K562 (cell line): ENCODE measurements at regions not wholly inside any gene's neighbourhood (a gene's known extent, or its start where the extent isn't known, plus 50 kb on each side); places are given as distances from the start of the nearest gene placed in this dataset.

ENCODE experiments used
- ATAC-seq: fragments of 200-7000 bp; cut with Tn5 transposase; 3 replicates; pipeline ENCODE4 v1.9.1; 2020; ENCODE audit warnings: moderate library complexity
- BruUV-seq: library from RNA; stranded (reverse); fragments of 400-500 nt; replicated peaks from 2 replicates; lab custom pipeline; 2021; lab: Mats Ljungman, UMichigan
- CTCF ChIA-PET: fragments of 300-600 bp; formaldehyde crosslinking; extraction: SDS; loops from one replicate; lab custom pipeline; 2021; ENCODE audit warnings: low intra/inter-chr PET ratio; lab: Yijun Ruan, JAX
- POLR2A ChIA-PET: fragments of 300-600, 350-650 bp; sonication (Branson Sonifier 250); formaldehyde crosslinking; extraction: SDS; loops from one replicate; lab custom pipeline; 2021; ENCODE audit warnings: antibody characterized with exemption, inconsistent platforms; lab: Yijun Ruan, JAX
- DNase-seq, 4 experiments: peaks; one replicate each; pipeline versions ENCODE4 v3.0.0 to v3.0.0-alpha.2; 2011 to 2018; ENCODE audit warnings: low spot score in 3 of 4, mixed read lengths in 3 of 4; ENCODE audit errors: extremely low read depth in 1 of 4
- FAIRE-seq: peaks from 2 replicates; lab custom pipeline; 2011; peaks lifted over from hg19 to GRCh38; lab: Jason Lieb, UNC
- H2AFZ ChIP-seq: 2 replicates; pipeline ENCODE4 v1.6.0; 2011; ENCODE audit warnings: low read depth, low read length, control low read depth, inconsistent platforms
- H3K27ac ChIP-seq: fragments of 200-600 bp; 3 replicates; pipeline ENCODE4 v1.8.0; 2011; ENCODE audit warnings: low read depth, mild to moderate bottlenecking, control low read depth, inconsistent platforms, low read length, moderate library complexity, mixed read lengths; ENCODE audit errors: extremely low read depth
- H3K27me3 ChIP-seq, 2 experiments: fragments of 300-600 bp in 1 of 2; 2 replicates in 1 of 2; 3 replicates in 1 of 2; pipeline versions ENCODE4 v1.6.0 to v1.8.0; 2011; ENCODE audit warnings: inconsistent platforms in 2 of 2, low read length in 2 of 2, mild to moderate bottlenecking in 1 of 2, mixed read lengths in 1 of 2, moderate library complexity in 1 of 2; ENCODE audit not compliant: control insufficient read depth in 2 of 2, insufficient read depth in 2 of 2
- H3K36me3 ChIP-seq: fragments of 300-600 bp; 3 replicates; pipeline ENCODE4 v1.8.0; 2011; ENCODE audit warnings: mild to moderate bottlenecking, low read length, inconsistent platforms; ENCODE audit not compliant: control insufficient read depth, insufficient read depth
- H3K4me1 ChIP-seq, 2 experiments: fragments of 200-600 bp in 1 of 2; replicated peaks in 1 of 2; 2 replicates in 1 of 2; 3 replicates in 1 of 2; pipeline versions ENCODE4 v1.5.1 to v1.8.0; 2011; ENCODE audit warnings: inconsistent platforms in 2 of 2, low read length in 2 of 2, mild to moderate bottlenecking in 1 of 2, mixed read lengths in 1 of 2, moderate library complexity in 1 of 2; ENCODE audit not compliant: control insufficient read depth in 2 of 2, insufficient read depth in 2 of 2
- H3K4me2 ChIP-seq: 2 replicates; pipeline ENCODE4 v1.6.1; 2011; ENCODE audit warnings: low read length, control low read depth, inconsistent platforms, mixed read lengths; ENCODE audit not compliant: insufficient read depth
- H3K4me3 ChIP-seq: fragments of 200-600 bp; sonication (generic), shearing (Covaris generic); 2 replicates; pipeline ENCODE4 v1.5.1; 2016; ENCODE audit warnings: control low read depth, inconsistent platforms
- H3K79me2 ChIP-seq: fragments of 200-600 bp; 3 replicates; pipeline ENCODE4 v1.8.0; 2011; ENCODE audit warnings: low read length, inconsistent platforms; ENCODE audit not compliant: control insufficient read depth, insufficient read depth
- H3K9ac ChIP-seq, 2 experiments: 2 replicates each; pipeline versions ENCODE4 v1.6.0 to v1.6.1; 2011; ENCODE audit warnings: low read depth in 2 of 2, low read length in 2 of 2, control low read depth in 1 of 2, inconsistent platforms in 1 of 2, mild to moderate bottlenecking in 1 of 2, mixed read lengths in 1 of 2; ENCODE audit not compliant: insufficient read depth in 1 of 2
- H3K9me1 ChIP-seq: one replicate; pipeline ENCODE4 v1.6.0; 2011; ENCODE audit warnings: inconsistent platforms, mild to moderate bottlenecking, low read length, moderate library complexity; ENCODE audit not compliant: control insufficient read depth, insufficient read depth
- H3K9me3 ChIP-seq: replicated peaks from 2 replicates; pipeline ENCODE4 v1.5.1; 2011; ENCODE audit warnings: low read depth, low read length, inconsistent platforms; ENCODE audit not compliant: control insufficient read depth, insufficient read depth
- H4K20me1 ChIP-seq: replicated peaks from 2 replicates; pipeline ENCODE4 v1.6.1; 2011; ENCODE audit warnings: low read length, inconsistent platforms, mixed read lengths; ENCODE audit not compliant: control insufficient read depth, insufficient read depth
- CLOCK ChIP-seq: fragments of 250-450 bp; sonication (Bioruptor Pico); IDR thresholded peaks from 2 replicates; pipeline ENCODE4 v1.4.0; 2020; ENCODE audit warnings: mild to moderate bottlenecking, moderate library complexity, borderline replicate concordance
- EP300 ChIP-seq: IDR thresholded peaks from 2 replicates; pipeline ENCODE4 v1.6.1; 2012; ENCODE audit warnings: low read length, improper control_type of control experiment
- MCM5 ChIP-seq: fragments of 450-650 bp; IDR thresholded peaks from 2 replicates; pipeline ENCODE4 v1.6.1; 2016; ENCODE audit warnings: low read depth
- MXD1 ChIP-seq: fragments of 250-450 bp; sonication (Bioruptor Pico); IDR thresholded peaks from 2 replicates; pipeline ENCODE4 v1.8.0; 2021; ENCODE audit warnings: borderline replicate concordance, mild to moderate bottlenecking, moderate library complexity; ENCODE audit not compliant: poor library complexity, severe bottlenecking
- MXI1 ChIP-seq: IDR thresholded peaks from 2 replicates; pipeline ENCODE4 v1.6.1; 2011; ENCODE audit warnings: low read depth, mild to moderate bottlenecking, improper control_type of control experiment, low read length
- TEAD1 ChIP-seq, 2 experiments: fragments of 450-650 bp in 1 of 2; sonication (generic) in 1 of 2; formaldehyde crosslinking; IDR thresholded peaks; 2 replicates each; pipeline versions ENCODE4 v1.4.0 to v1.8.0; 2020 to 2022; ENCODE audit warnings: mild to moderate bottlenecking in 2 of 2, missing genetic modification reagents in 1 of 2
- ZNF174 ChIP-seq: fragments of 250-450 bp; sonication (Bioruptor Pico); IDR thresholded peaks from 2 replicates; pipeline ENCODE4 v1.4.0; 2020; ENCODE audit warnings: mild to moderate bottlenecking
- ZNF311 ChIP-seq: fragments of 250-450 bp; sonication (Bioruptor Pico); IDR thresholded peaks from 2 replicates; pipeline ENCODE4 v1.4.0; 2020; ENCODE audit warnings: mild to moderate bottlenecking, moderate library complexity
- ZNF507 ChIP-seq: conservative IDR thresholded peaks from 2 replicates; pipeline ENCODE4 v1.6.1; 2017; ENCODE audit warnings: missing genetic modification characterization, missing compliant biosample characterization
- ZNF512 ChIP-seq: IDR thresholded peaks from 2 replicates; pipeline ENCODE4 v1.6.1; 2016; ENCODE audit warnings: missing genetic modification characterization, missing compliant biosample characterization
- ZNF561 ChIP-seq: fragments of 450-650 bp; formaldehyde crosslinking; conservative IDR thresholded peaks from 2 replicates; pipeline ENCODE4 v1.4.0; 2020; ENCODE audit warnings: mild to moderate bottlenecking, moderate library complexity
- ZNF696 ChIP-seq: fragments of 250-450 bp; sonication (Bioruptor Pico); conservative IDR thresholded peaks from 2 replicates; pipeline ENCODE4 v1.4.0; 2020; ENCODE audit warnings: mild to moderate bottlenecking, moderate library complexity
- ZNF717 ChIP-seq: fragments of 250-450 bp; sonication (Bioruptor Pico); IDR thresholded peaks from 2 replicates; pipeline ENCODE4 v1.5.0; 2021
- WGBS: fragments of 100-300 bp; shearing (Covaris generic); methylation state at CpG from one replicate; pipeline ENCODE4 v1.1.6; 2016; ENCODE audit warnings: low coverage, mixed read lengths; ENCODE audit not compliant: insufficient coverage; ENCODE audit errors: missing lambda C conversion rate; 5-methylcytosine and 5-hydroxymethylcytosine counted together
- in situ Hi-C: fragments of 300-500 bp; cut with MboI; formaldehyde crosslinking; loops from 4 replicates; pipeline ENCODE4 v1.15.0; 2018; ENCODE audit warnings: inconsistent platforms, mixed read lengths
- intact Hi-C: fragments of 100-400 bp; cut with micrococcal nuclease; formaldehyde crosslinking; loops from 2 replicates; pipeline ENCODE4 v1.14.2; 2022

- no peak overlapping the region for H2AFZ ChIP-seq
- H3K9me1 ChIP-seq: no peaks in the 10 kb centered on the region
- DNase-seq (no peak), FAIRE-seq (no peak), ATAC-seq (no peak)
- intact Hi-C loops: no loop called here
- no peaks in the 10 kb centered on the region for H3K27me3 ChIP-seq
- ChIA-PET CTCF (no interaction called here), POLR2A (interaction anchor here (0.6 kb wide), 1 partner anchor 24 kb away, joined by 3 read pairs; no protein-coding TSS in a partner anchor)
- H3K79me2 ChIP-seq: no peaks in the 10 kb centered on the region
- H3K9ac ChIP-seq: no peak overlapping the region
- TF ChIP-seq MXD1 (CRISPR knock-in tag): no peak
- no TSS peak for BruUV-seq
- no peaks in the 10 kb centered on the region for H3K36me3 ChIP-seq
- H3K27ac ChIP-seq: no peak overlapping the region
- H3K4me2 ChIP-seq: no peak overlapping the region
- H3K4me3 ChIP-seq: no peak overlapping the region
- H4K20me1 ChIP-seq: no peaks in the 10 kb centered on the region
- in situ Hi-C loops: no loop called here
- no peaks in the 10 kb centered on the region for H3K4me1 ChIP-seq
- 2% methylated on average over 3 of the region's 3 CpGs for WGBS
- H3K9me3 ChIP-seq: no peaks in the 10 kb centered on the region
Observed at GRCh38 chr18:7429831-7430230, 137.3 kb upstream of the PTPRM start.

- Histone ChIP-seq H3K4me3 (no peak overlapping the region), H3K9me1 (no peaks in the 10 kb centered on the region), H3K9me3 (no peaks in the 10 kb centered on the region), H3K27me3 (peaks cover 3 to 6% of the 10 kb centered on the region in 2 experiments; a peak in 1 of 5 replicates), H3K27ac (no peak overlapping the region), H3K4me2 (no peak overlapping the region), H3K9ac (no peak overlapping the region), H3K4me1 (no peaks in the 10 kb centered on the region; a peak in 1 of 5 replicates), H3K79me2 (no peaks in the 10 kb centered on the region), H3K36me3 (no peaks in the 10 kb centered on the region), H2AFZ (no peak overlapping the region), H4K20me1 (no peaks in the 10 kb centered on the region)
- DNase-seq: no peak
- POLR2A ChIA-PET: interaction anchor here (0.7 kb wide), 1 partner anchor 350 kb away, joined by 3 read pairs; no protein-coding TSS in a partner anchor
- TF ChIP-seq ZNF696 (no peak), EP300 (no peak), ZNF507 (no peak), ZNF311 (CRISPR knock-in tag) (no peak), TEAD1 (CRISPR knock-in tag; IDR thresholded peaks at IDR 0.05) (no peak), ZNF174 (CRISPR knock-in tag) (no peak), ZNF717 (CRISPR knock-in tag) (no peak), ZNF512 (tag) (no peak), CLOCK (CRISPR knock-in tag) (no peak), MXI1 (no peak), ZNF561 (no peak), MCM5 (no peak)
- CTCF ChIA-PET: no interaction called here
- ATAC-seq: no peak
- FAIRE-seq: no peak
- in situ Hi-C loops: no loop called here
- WGBS: 0% methylated on average over 2 of the region's 2 CpGs
- BruUV-seq: no TSS peak
- intact Hi-C loops: no loop called here
Observed at GRCh38 chr18:7436166-7436565, 130.9 kb upstream of the PTPRM start.
